ENCODE measurements at regions not wholly inside any gene's neighbourhood (a gene's known extent, or its start where the extent isn't known, plus 50 kb on each side); places are given as distances from the start of the nearest gene placed in this dataset.

DNA sequence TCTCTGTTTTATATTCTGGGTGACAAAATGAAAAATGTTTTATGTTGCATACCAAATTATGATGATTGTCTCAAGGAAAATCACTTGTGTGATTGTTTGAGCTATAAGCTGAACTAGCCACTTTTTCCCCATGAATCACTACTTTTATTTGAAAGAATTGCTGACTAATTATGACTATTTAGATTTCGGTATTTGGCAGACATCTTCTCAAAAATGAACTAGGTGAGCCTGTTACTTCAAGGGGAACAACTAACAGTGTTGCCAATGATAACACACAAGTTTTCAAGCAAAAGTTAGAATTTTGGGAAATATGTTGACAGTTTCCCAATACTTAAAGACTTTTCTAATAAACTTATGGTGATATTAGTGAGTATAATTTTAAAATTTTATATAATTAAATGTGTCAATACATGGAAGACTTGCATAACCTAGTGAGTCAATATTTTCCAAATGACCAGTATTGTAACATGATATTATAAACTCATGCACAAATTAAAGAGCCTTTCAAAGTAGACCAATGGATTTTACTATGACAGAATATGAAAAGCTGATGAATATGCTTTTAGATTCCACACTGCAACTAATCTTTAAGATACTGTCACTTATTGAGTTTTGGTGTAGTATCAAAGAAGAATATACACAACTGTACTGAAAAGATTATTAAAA lies 187.7 kb upstream of the GATB start:
- TF ChIP-seq EP300 (IDR thresholded peaks at IDR 0.05; ENCODE audit: borderline replicate concordance) (no peak), CEBPB (IDR thresholded peaks at IDR 0.05) (no peak), TAF1 (IDR thresholded peaks at IDR 0.05; ENCODE audit: low read depth) (no peak), CREB1 (IDR thresholded peaks at IDR 0.05; ENCODE audit: low read depth) (no peak), YY1 (IDR thresholded peaks at IDR 0.05; ENCODE audit: low read depth) (no peak), ZBTB7A (IDR thresholded peaks at IDR 0.05; ENCODE audit: low read depth) (no peak)
- TF ChIP-seq, protein P1, sequence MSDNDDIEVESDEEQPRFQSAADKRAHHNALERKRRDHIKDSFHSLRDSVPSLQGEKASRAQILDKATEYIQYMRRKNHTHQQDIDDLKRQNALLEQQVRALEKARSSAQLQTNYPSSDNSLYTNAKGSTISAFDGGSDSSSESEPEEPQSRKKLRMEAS (IDR thresholded peaks at IDR 0.05), result no peak
